Heart left ventricle (tissue), 16 donors: ENCODE measurements at regions not wholly inside any gene's neighbourhood (a gene's known extent, or its start where the extent isn't known, plus 50 kb on each side); places are given as distances from the start of the nearest gene placed in this dataset.

Experiments used
- ATAC-seq, 4 donors: fragments of 200-7000 bp; cut with Tn5 transposase; one replicate each; pipeline ENCODE4 v1.9.1; 2020 to 2022; ENCODE audit warnings: moderate library complexity in 4 of 4, mild to moderate bottlenecking in 3 of 4, moderate number of reproducible peaks in 1 of 4
- DNase-seq, 5 donors: peaks; one replicate each; pipeline ENCODE4 v3.0.0-alpha.2; 2020
- H3K27ac ChIP-seq, 12 donors: fragments of 200-600 bp; sonication (generic) in 4 of 12; one replicate each; pipeline versions ENCODE4 v1.5.0 to v1.8.0; 2016 to 2022; ENCODE audit warnings: mild to moderate bottlenecking in 2 of 12
- H3K27me3 ChIP-seq, 9 donors: fragments of 200-600 bp; sonication (generic) in 2 of 9; one replicate each; pipeline versions ENCODE4 v1.5.1 to v1.8.0; 2016 to 2022; ENCODE audit warnings: mild to moderate bottlenecking in 3 of 9
- H3K36me3 ChIP-seq, 9 donors: fragments of 200-600 bp; sonication (generic) in 2 of 9; one replicate each; pipeline versions ENCODE4 v1.5.0 to v1.8.0; 2018 to 2022; ENCODE audit warnings: mild to moderate bottlenecking in 2 of 9
- H3K4me1 ChIP-seq, 12 donors: fragments of 200-600 bp; sonication (generic) in 4 of 12; one replicate each; pipeline versions ENCODE4 v1.5.0 to v1.8.0; 2016 to 2022; ENCODE audit warnings: mild to moderate bottlenecking in 3 of 12
- H3K4me3 ChIP-seq, 12 donors: fragments of 200-600 bp; sonication (generic) in 4 of 12; one replicate each; pipeline versions ENCODE4 v1.5.0 to v1.8.0; 2017 to 2022; ENCODE audit warnings: mild to moderate bottlenecking in 9 of 12, moderate library complexity in 4 of 12
- H3K9me3 ChIP-seq, 12 donors: fragments of 200-600 bp; sonication (generic) in 4 of 12; one replicate each; pipeline versions ENCODE4 v1.5.0 to v1.8.0; 2016 to 2022; ENCODE audit warnings: mild to moderate bottlenecking in 1 of 12
- POLR2A ChIP-seq, 2 donors: fragments of 450-650 bp; IDR thresholded peaks; one replicate each; pipeline ENCODE4 v1.6.1; 2017; ENCODE audit warnings: antibody characterized with exemption in 2 of 2, mild to moderate bottlenecking in 2 of 2, moderate library complexity in 2 of 2
- WGBS, 4 donors: extraction: QIAGEN DNeasy Blood & Tissue Kit in 2 of 4; methylation state at CpG; one replicate each; pipeline versions ENCODE4 v1.1.5 to v1.1.7; 2013 to 2018; 5-methylcytosine and 5-hydroxymethylcytosine counted together
- intact Hi-C, 10 donors: fragments of 100-400 bp; cut with DNase I; formaldehyde crosslinking; loops; one replicate each; pipeline versions ENCODE4 v1.11.1 to v1.14.2; 2022
- TF ChIP-seq, protein P1 (sequence below), 12 donors: fragments of 200-600 bp; sonication (generic) in 4 of 12; IDR thresholded peaks; one replicate each; pipeline versions ENCODE4 v1.5.0 to v1.8.0; 2018 to 2022; ENCODE audit warnings: antibody characterized with exemption in 12 of 12, mild to moderate bottlenecking in 5 of 12
- donor health status: ischemic (EF 13 %, LVEDD 7.1; RV severe dilation, severe dysfunction).
- donor health status: healthy with polysubstance abuse.
- donor health status: DM: no; HTN: yes; CAD: no.
- donor health status: DM: no; HTN: no; CAD: no.
- donor health status: ischemic (EF 25% LVEDD 6.9; RV normal size, moderate dysfunction).
- donor health status: ischemic (EF 25% LVEDD 5.7; RV mildly dilated, moderate dysfunction).
- donor health status: healthy.
- donor health status: DM: yes; HTN: yes; CAD: no.
- donor health status: ischemic (EF 35%, LVEDD 5.7; RV mildly dilated, moderate dysfunction).
- donor health status: nonischemic (EF 11% LVEDD 7.7; RV severe dilation, severe dysfunction).
- donor health status: DM: yes; HTN: yes; CAD: no.
- donor health status: PGD.
- donor health status: ischemic (EF 29% LVEDD 5.4; RV normal size, mild dysfunction).
- donor health status: nonischemic (EF 23%, LVEDD 6.1; RV moderate dilation, normal function).

DNA sequence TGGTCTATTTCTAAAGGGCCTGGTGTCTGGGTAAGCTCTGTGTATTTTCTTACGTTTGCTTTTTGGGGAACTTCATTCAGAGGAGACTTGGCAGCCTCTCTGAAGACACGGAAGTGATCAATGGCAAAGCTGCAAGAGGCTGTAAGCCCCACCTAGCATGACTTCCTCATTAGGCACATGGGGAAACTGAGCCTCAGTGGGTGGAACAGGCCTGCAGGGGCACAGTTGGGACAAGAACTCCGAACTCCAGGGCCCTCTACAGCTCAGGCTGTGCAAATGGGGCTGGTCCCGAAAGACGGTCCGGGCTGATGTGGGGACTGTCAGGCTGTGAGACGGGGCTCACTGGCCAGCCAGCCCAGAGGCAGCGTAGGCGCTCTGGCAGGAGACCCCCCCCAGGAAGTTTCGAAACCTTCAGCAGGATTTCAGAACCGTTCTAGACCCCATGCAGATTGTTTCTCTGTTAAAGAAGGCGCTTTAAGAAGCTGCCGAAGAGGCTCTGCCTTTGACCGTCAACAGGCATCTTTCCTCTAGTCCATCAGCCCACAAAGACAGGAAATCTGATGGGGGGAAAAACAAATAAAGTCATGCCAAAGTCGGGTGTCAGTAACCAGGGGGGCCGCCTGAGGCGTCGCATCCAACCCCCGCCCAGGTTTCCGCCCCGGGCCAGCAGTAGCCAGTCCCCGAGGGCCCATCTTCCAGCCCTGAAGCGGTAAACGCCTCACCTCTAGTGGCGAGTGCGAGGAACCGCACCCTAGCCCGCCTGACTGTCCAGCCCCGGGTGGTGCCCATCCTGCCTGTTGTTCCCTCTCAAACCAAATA, 79.8 kb upstream of the TBC1D3K start:
- Histone ChIP-seq H3K4me3 (peak overlapping the region in 8 of 12 donors; percentile 3 to 43 (median 20)), H3K36me3 (no peaks in the 10 kb centered on the region), H3K4me1 (peaks cover 0 to 25% (median 5%) of the 10 kb centered on the region in 12 donors), H3K27me3 (peaks cover 0 to 46% (median 9%) of the 10 kb centered on the region in 9 donors), H3K27ac (peak overlapping the region in 1 of 12 donors; percentile 64), H3K9me3 (no peaks in the 10 kb centered on the region)
- intact Hi-C loops, result no loop called here
- ATAC-seq (peak; percentile 45 to 90 (median 87)), DNase-seq (peak; percentile 42 to 81 (median 53))
- TF ChIP-seq, protein P1, sequence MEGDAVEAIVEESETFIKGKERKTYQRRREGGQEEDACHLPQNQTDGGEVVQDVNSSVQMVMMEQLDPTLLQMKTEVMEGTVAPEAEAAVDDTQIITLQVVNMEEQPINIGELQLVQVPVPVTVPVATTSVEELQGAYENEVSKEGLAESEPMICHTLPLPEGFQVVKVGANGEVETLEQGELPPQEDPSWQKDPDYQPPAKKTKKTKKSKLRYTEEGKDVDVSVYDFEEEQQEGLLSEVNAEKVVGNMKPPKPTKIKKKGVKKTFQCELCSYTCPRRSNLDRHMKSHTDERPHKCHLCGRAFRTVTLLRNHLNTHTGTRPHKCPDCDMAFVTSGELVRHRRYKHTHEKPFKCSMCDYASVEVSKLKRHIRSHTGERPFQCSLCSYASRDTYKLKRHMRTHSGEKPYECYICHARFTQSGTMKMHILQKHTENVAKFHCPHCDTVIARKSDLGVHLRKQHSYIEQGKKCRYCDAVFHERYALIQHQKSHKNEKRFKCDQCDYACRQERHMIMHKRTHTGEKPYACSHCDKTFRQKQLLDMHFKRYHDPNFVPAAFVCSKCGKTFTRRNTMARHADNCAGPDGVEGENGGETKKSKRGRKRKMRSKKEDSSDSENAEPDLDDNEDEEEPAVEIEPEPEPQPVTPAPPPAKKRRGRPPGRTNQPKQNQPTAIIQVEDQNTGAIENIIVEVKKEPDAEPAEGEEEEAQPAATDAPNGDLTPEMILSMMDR (IDR thresholded peaks at IDR 0.05), result peak; percentile 53 to 74 (median 65)
- no peak for TF ChIP-seq POLR2A (IDR thresholded peaks at IDR 0.05)
- WGBS, 4 donors, result 14 to 24% (median 16%) methylated on average over 24 to 29 of the region's 29 CpGs

DNA sequence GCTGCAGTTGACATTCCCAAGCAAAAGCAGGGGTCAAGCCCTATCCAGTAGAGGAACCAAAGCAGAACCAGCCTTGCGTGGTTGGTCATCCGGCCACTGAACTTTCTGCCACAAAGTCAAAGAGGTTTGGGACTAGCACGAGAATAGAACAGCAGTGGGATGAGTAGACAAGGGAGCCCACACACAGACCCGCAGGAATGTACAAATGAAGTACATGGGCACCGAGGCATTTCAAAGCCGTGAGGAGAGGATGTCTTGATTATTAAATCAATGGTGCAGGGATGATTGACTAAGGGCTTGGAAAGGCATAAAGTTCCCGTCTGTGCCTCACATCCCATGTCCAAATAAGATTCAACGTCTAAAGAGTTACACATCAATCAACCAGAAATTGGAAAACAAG, 81.8 kb upstream of the TBC1D3K start:
- Histone ChIP-seq H3K4me3 (no peak overlapping the region), H3K27me3 (peaks cover 0 to 52% (median 9%) of the 10 kb centered on the region in 9 donors), H3K9me3 (no peaks in the 10 kb centered on the region), H3K27ac (no peak overlapping the region), H3K4me1 (peaks cover 0 to 21% (median 5%) of the 10 kb centered on the region in 12 donors), H3K36me3 (no peaks in the 10 kb centered on the region)
- WGBS, 4 donors, result 88 to 93% (median 92%) methylated on average over 8 of the region's 8 CpGs
- intact Hi-C loops, result no loop called here
- DNase-seq, result no peak
- no peak for ATAC-seq
- no peak for TF ChIP-seq POLR2A (IDR thresholded peaks at IDR 0.05)
- TF ChIP-seq, protein P1 (IDR thresholded peaks at IDR 0.05), result no peak

DNA sequence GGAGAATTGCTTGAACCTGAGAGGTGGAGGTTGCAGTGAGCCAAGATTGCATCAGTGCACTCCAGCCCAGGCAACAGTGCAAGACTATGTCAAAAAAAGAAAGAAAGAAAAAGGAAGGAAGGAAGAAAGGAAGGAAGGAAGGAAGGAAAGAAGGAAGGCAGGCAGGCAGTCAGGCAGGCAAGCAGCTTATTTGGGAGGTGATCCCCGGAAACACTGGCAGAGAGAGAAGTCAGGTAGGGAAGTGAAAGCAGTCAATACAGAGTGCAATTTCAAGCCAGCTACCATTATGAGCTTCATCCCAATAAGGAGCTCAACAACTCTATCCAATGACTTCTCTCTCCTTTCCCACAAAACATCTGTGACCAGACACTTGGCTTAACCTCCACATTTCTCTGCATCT, 83.0 kb upstream of the TBC1D3K start:
- Histone ChIP-seq H3K36me3 (no peaks in the 10 kb centered on the region), H3K27ac (no peak overlapping the region), H3K27me3 (peaks cover 0 to 54% (median 9%) of the 10 kb centered on the region in 9 donors), H3K4me1 (peaks cover 0 to 21% (median 5%) of the 10 kb centered on the region in 12 donors), H3K9me3 (no peaks in the 10 kb centered on the region), H3K4me3 (no peak overlapping the region)
- no peak for TF ChIP-seq POLR2A (IDR thresholded peaks at IDR 0.05)
- TF ChIP-seq, protein P1 (IDR thresholded peaks at IDR 0.05), result no peak
- intact Hi-C loops, result no loop called here
- ATAC-seq (no peak), DNase-seq (no peak)
- 50 to 61% (median 59%) methylated on average over 1 of the region's 1 CpG for WGBS, 4 donors

DNA sequence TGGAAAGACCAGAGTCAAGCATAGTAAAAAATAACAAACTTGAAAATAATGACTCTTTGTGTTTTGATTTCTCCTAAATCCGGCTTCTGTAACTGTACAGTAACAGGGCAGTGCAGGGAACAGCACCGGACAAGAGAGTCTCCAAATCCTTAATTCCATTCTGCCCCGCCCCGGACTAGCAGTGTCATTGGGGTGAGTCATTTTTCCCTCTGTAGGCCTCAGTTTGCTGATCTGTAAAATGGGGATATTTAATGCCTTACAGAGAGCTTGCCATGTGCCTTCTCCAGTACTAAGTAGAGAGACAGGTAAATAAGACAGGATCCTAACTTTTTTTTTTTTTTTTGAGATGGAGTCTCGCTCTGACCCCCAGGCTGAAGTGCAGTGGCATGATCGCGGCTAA, 83.6 kb upstream of the TBC1D3K start:
- DNase-seq (no peak), ATAC-seq (no peak)
- no peaks in the 10 kb centered on the region for H3K36me3 ChIP-seq
- TF ChIP-seq, protein P1 (IDR thresholded peaks at IDR 0.05), result no peak
- TF ChIP-seq POLR2A (IDR thresholded peaks at IDR 0.05), result no peak
- peaks cover 0 to 54% (median 9%) of the 10 kb centered on the region in 9 donors for H3K27me3 ChIP-seq
- intact Hi-C loops, result no loop called here
- no peak overlapping the region for H3K27ac ChIP-seq
- WGBS, 4 donors, result 92 to 96% (median 94%) methylated on average over 7 of the region's 7 CpGs
- H3K9me3 ChIP-seq, result no peaks in the 10 kb centered on the region
- H3K4me1 ChIP-seq, result peaks cover 0 to 21% (median 5%) of the 10 kb centered on the region in 12 donors
- no peak overlapping the region for H3K4me3 ChIP-seq
